Neural progenitor cell (in vitro differentiated cells): ENCODE measurements at regions not wholly inside any gene's neighbourhood (a gene's known extent, or its start where the extent isn't known, plus 50 kb on each side); places are given as distances from the start of the nearest gene placed in this dataset.
"Not testable (repeated sequence)": the region's sequence is repeated elsewhere in the genome, so short reads cannot be mapped to it uniquely, and the experiment has no call there.

Experiments
- EZH2phosphoT487 ChIP-seq: fragments of 200-600 bp; sonication (generic); IDR thresholded peaks from 2 replicates; pipeline ENCODE4 v1.6.1; 2017; ENCODE audit warnings: antibody characterized with exemption
- TF ChIP-seq, protein P1 (sequence below): fragments of 200-600 bp; sonication (generic); IDR thresholded peaks from 2 replicates; pipeline ENCODE4 v1.5.1; 2017; ENCODE audit warnings: antibody characterized with exemption, mild to moderate bottlenecking

DNA sequence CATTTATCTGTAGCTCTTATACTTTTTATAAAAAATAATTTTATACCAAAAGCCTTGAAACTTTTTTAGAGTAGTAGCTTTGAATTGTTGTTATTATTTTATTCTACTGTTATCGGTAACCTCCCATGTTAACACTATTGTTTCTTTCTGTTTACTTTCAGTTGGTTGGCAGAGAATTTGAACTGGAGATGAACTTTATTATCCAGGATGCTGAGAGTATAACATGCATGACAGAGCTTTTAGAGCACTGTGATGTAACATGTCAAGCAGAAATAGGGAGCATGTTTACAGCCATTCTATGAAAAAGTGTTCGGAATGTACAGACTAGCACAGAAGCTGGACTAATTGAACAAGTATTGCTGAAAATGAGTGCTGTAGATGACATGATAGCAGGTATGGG, 194.6 kb downstream of the CCDC74A start:
- TF ChIP-seq EZH2phosphoT487, result not testable (repeated sequence)
- TF ChIP-seq, protein P1, sequence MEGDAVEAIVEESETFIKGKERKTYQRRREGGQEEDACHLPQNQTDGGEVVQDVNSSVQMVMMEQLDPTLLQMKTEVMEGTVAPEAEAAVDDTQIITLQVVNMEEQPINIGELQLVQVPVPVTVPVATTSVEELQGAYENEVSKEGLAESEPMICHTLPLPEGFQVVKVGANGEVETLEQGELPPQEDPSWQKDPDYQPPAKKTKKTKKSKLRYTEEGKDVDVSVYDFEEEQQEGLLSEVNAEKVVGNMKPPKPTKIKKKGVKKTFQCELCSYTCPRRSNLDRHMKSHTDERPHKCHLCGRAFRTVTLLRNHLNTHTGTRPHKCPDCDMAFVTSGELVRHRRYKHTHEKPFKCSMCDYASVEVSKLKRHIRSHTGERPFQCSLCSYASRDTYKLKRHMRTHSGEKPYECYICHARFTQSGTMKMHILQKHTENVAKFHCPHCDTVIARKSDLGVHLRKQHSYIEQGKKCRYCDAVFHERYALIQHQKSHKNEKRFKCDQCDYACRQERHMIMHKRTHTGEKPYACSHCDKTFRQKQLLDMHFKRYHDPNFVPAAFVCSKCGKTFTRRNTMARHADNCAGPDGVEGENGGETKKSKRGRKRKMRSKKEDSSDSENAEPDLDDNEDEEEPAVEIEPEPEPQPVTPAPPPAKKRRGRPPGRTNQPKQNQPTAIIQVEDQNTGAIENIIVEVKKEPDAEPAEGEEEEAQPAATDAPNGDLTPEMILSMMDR, result not testable (repeated sequence)
